HG03135 (cell line): ENCODE measurements at regions not wholly inside any gene's neighbourhood (a gene's known extent, or its start where the extent isn't known, plus 50 kb on each side); places are given as distances from the start of the nearest gene placed in this dataset.

Source experiments
- ATAC-seq: cut with Tn5 transposase; IDR thresholded peaks from one replicate; pipeline ENCODE4 v1.9.1; 2021; ENCODE audit warnings: mild to moderate bottlenecking, moderate library complexity; ENCODE audit not compliant: unreplicated experiment

DNA sequence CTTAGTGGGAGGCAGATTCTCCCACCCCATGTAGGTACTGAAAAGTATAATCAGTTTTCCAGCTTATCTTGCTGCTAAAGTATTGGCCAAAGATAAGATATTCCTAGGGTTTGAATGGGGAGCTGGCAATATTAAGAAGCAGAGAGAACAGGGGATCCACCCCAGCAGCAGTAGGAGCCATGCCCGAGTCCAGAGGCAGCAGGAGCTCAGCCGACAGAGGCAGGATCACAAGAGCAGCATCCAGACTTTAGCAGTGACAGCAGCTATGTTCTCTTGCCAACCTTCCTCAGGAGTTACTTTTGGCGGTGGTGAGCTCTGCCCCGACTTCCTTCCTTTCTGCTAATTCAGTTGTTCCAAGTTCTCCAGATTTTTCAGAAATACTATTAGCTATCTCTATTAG is 224.5 kb downstream of the GADD45G start:
- no peak for ATAC-seq

GRCh38 chr9:89835666-89836065 is 230.9 kb downstream of the GADD45G start:
- no peak for ATAC-seq

DNA sequence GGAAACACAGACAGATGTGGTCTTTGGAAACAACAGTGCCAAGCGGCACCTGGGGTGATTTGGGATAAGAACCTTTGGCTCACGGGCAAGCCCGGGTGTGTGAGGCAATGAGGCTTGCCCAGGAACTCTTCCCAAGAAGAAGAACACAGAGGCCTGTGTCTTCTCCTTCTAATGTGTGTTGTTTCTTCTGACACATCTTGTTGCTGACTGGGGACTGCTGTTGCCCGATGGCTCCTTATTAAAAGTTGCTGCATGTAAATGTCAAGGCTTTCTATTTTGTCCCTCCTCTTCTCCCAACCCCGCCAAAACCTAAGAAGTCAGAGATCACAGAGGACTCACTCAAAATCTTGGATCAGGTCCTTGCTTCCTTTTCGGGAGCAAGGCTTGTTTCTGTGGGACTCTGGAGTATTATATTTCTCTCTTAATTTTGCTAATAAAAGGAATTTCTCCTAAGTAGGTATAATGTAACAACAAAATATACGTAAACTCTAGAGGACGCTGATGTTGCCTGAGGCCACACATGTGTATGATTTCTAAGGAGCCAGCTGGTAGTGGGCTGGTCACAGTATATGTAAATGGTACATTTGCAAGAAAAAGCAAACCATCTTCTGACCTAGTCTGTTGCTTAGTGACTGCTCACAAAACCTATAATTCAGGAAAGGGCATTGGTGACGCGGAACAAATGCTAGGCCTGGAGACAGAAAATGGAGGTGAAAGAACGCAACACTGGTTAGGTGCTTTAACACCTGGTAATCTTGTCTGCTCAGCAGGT is 232.5 kb downstream of the GADD45G start:
- no peak for ATAC-seq

GRCh38 chr9:89837934-89838310 is 233.1 kb downstream of the GADD45G start:
- no peak for ATAC-seq

DNA sequence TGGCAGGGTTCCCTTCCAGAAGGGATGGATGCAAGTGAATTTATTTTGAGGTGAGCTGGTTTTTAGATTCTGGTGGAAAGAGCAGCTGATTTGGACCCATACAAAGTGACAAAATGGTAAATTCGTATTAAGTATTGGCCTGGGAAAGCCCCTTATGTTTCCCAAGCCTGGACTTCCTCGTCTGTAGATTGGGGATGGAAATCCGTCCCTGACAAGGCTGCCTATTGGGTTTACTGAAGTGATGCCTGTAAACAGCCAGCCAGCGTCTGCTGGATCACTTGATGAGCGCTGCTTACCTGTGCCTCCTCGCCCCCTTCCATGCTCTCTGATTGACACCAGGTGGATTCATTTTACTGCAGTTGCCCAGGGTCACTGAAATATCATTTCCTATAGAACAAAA is 233.8 kb downstream of the GADD45G start:
- ATAC-seq, result no peak

DNA sequence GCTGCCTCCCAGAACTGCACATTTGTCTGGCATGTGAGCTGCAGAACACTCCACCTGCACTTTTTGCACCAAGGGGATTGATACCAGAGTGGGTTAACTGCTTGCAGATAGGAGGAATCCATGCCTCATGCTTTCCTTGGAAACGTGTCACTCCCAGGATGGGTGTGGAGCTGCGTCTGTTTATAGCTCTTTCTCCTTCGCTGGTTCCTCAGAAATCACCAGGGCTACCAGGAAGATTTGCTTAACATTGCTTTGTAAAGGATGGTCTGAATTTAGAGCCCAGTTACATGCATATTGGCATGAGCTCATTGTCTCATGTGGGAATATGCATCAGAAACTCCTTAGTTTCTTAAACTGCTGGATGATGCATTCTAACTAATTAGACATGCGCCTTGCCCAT is 234.6 kb downstream of the GADD45G start:
- no peak for ATAC-seq

- no peak for ATAC-seq
Observed at GRCh38 chr9:89839952-89840351, 235.1 kb downstream of the GADD45G start.

GRCh38 chr9:89841456-89841855 is 236.6 kb downstream of the GADD45G start:
- ATAC-seq, result no peak

DNA sequence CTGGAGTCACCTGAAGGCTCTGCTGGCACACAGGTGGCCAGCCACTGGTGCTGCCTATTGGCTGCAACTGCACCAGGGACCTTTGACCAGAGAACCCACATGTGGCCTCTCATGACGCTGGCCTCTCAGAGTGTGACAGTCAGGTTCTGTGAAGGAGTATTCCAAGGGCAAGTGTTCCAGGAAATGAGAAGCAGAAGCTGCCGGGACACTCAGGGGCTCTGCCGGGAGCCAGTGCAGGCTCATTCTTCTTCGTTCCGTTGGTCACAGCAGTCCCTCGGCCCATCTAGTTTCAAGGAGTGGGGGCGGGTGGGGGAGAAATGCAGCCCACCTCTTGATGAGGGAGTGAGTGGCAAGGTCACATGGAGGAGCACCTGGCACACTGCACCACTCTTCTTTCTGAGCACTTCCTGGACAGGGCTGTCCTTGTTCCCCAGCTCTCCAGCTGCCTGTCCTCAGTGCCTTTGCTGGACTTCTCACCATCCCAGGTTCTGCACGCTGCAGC is 237.5 kb downstream of the GADD45G start:
- ATAC-seq, result no peak

- ATAC-seq, result no peak
Observed at GRCh38 chr9:89843074-89843473, 238.3 kb downstream of the GADD45G start.

- no peak for ATAC-seq
Observed at GRCh38 chr9:89843591-89843990, 238.8 kb downstream of the GADD45G start.

DNA sequence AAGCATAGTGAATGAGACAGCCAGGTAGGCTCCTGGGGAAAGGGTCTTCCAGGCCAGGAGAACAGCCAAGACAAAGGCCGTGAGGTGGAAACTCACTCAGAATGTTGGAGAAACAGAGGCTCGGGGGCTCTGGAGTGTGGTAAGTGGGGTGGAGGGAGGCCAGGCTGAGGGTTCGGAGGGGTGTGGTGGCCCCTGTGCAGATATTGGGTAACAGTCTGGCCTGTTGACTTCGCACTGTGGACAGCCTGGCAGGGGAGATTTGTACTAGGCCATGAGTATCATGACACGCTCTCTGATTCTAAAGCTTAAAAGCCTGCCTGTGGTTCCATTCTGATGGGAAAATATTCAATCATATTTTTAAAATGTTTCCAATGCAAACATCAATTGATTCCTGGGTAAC is 239.3 kb downstream of the GADD45G start:
- ATAC-seq, result no peak

GRCh38 chr9:89844535-89844934 is 239.7 kb downstream of the GADD45G start:
- no peak for ATAC-seq

- ATAC-seq, result no peak
Observed at GRCh38 chr9:89845321-89845720, 240.5 kb downstream of the GADD45G start.

DNA sequence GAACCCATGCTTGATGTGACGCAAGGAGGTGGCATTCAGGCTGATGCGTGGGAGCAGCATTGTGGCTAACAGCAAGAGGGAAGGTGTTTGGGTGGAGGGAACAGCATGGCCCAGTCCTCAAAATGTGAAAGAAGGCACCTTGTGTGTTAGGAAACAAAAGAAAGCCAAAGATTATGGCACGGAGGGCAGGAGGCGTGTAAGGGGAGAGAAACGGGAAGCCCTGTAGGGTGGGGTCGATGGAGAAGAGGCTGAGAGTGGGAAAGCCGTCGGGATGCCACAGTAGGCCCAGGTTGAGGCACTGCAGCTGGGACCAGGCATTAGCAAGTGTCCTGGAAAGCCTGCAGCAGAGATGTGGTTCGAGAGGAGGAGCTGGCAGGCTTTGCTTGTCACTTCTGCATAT is 241.1 kb downstream of the GADD45G start:
- no peak for ATAC-seq

GRCh38 chr9:89848060-89849040 is 243.5 kb downstream of the GADD45G start:
- ATAC-seq, result no peak

DNA sequence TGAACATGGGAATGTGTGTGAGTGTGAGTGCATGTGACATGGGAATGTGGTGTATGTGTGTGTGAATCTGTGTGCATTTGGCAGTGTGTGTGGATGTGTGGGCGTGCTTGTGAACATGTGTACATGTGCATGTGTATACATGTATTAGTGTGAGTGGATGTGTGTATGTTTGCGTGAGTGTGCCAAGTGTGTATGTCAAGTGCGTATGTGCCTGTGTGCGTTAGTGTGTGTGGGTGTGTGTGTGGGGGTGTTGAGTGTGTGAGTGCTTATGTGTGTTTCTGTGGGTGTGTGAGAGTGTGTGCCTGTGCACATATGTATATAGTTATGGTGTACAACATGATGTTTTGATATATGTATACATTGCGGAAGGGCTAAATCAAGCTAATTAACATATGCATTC is 244.3 kb downstream of the GADD45G start:
- no peak for ATAC-seq

- no peak for ATAC-seq
Observed at GRCh38 chr9:89850153-89850552, 245.3 kb downstream of the GADD45G start.

DNA sequence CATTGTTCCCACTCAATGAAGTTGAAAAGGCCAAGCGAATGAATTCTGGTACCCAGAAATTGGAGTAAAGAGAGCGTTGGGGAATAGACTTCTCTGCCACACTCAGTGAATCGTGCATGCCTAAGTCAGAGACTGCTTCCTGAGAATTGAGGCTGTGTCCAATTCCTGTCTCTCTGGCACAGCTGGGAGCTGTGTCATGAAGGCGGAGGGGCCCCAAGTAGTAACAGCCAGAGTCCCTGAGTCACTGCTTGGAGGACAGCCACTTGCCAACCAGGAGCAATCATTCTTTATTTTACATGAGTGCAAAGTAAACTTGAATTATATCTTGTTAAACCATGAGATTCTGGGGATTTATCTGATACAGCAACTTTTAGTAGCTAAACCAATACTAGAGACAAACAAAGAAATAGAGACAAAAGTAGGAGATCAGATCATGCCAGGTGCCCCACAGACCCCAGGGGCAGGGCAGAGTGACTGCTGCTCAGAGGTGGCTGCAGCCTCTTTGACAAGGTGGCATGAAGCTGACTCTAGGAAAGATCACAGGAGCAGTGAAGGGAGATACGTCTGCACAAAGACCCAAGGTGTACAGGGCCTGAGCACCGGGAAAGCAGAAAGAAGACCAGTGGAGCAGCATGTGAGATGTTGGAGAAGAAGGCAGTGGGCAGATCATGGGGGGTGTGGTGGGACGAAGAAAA is 246.0 kb downstream of the GADD45G start:
- no peak for ATAC-seq

DNA sequence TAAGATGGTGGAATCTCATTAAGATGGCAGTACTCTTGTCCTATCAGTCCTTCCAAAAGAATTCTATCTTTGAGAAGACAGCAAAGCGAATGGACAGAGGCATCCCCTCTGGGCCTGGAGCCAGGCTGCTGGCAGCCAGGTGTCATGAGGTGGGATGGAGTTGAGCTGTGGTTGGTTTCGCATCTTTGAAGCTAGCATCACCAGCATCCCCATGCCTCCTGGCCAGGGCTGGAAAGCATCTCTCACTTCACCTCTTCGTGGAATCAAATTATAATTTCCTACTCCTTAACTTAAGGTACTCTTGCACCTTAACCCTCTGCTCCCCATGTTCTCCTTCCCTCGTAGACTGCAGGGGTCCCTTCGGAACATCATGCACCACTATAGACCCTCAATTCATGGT is 248.3 kb downstream of the GADD45G start:
- ATAC-seq, result no peak

GRCh38 chr9:89853931-89854330 is 249.1 kb downstream of the GADD45G start:
- ATAC-seq, result no peak
